Gastroesophageal sphincter (tissue), 3 donors: ENCODE measurements at regions not wholly inside any gene's neighbourhood (a gene's known extent, or its start where the extent isn't known, plus 50 kb on each side); places are given as distances from the start of the nearest gene placed in this dataset.

Experiments
- POLR2A ChIP-seq, 2 donors: fragments of 450-650 bp; IDR thresholded peaks; one replicate each; pipeline ENCODE4 v1.6.1; 2017; ENCODE audit warnings: antibody characterized with exemption in 2 of 2, mild to moderate bottlenecking in 2 of 2, moderate library complexity in 1 of 2
- TF ChIP-seq, protein P1 (sequence below), 4 experiments: fragments of 200-600 bp in 2 of 4; fragments of 450-650 bp in 2 of 4; sonication (generic) in 1 of 4; IDR thresholded peaks; one replicate each; pipeline ENCODE4 v1.5.1; 2017 to 2019; ENCODE audit warnings: antibody characterized with exemption in 4 of 4, mild to moderate bottlenecking in 2 of 4, moderate library complexity in 2 of 4

DNA sequence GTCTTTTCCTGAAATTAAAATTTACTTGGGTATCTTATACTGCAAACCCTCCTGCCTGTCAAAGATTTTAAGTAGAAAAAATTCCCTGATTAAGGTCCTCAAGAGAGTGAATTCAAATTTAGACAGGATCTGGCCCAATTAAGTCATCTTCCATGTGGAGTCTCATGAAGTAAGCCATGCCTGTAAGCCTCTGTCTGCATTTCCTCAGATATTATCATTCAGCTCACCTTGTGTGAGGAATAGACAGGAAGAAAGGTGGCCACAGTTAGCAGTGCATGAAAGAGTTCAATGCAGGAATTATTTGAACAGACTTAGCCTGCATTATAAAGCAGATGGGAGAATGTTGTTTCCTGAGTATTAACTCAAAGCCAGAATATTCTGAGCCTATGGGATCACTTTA lies 174.7 kb downstream of the HS3ST3A1 start:
- TF ChIP-seq, protein P1, sequence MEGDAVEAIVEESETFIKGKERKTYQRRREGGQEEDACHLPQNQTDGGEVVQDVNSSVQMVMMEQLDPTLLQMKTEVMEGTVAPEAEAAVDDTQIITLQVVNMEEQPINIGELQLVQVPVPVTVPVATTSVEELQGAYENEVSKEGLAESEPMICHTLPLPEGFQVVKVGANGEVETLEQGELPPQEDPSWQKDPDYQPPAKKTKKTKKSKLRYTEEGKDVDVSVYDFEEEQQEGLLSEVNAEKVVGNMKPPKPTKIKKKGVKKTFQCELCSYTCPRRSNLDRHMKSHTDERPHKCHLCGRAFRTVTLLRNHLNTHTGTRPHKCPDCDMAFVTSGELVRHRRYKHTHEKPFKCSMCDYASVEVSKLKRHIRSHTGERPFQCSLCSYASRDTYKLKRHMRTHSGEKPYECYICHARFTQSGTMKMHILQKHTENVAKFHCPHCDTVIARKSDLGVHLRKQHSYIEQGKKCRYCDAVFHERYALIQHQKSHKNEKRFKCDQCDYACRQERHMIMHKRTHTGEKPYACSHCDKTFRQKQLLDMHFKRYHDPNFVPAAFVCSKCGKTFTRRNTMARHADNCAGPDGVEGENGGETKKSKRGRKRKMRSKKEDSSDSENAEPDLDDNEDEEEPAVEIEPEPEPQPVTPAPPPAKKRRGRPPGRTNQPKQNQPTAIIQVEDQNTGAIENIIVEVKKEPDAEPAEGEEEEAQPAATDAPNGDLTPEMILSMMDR (IDR thresholded peaks at IDR 0.05) = no peak
- no peak for TF ChIP-seq POLR2A (IDR thresholded peaks at IDR 0.05)
